ENCODE measurements at regions not wholly inside any gene's neighbourhood (a gene's known extent, or its start where the extent isn't known, plus 50 kb on each side); places are given as distances from the start of the nearest gene placed in this dataset.

GRCh38 chr5:169442403-169442874 is 141.1 kb upstream of the SPDL1 start:
- TF ChIP-seq POLR2A (IDR thresholded peaks at IDR 0.05): no peak
- no peak for TF ChIP-seq CTCF (IDR thresholded peaks at IDR 0.05)
- no peak for TF ChIP-seq POLR2AphosphoS5 (IDR thresholded peaks at IDR 0.05)

Measured in stomach (tissue), 4 donors.